Neural progenitor cell (in vitro differentiated cells): ENCODE measurements at regions not wholly inside any gene's neighbourhood (a gene's known extent, or its start where the extent isn't known, plus 50 kb on each side); places are given as distances from the start of the nearest gene placed in this dataset.

ENCODE experiments used
- DNase-seq: peaks from one replicate; pipeline ENCODE4 v3.0.0-alpha.2; 2016; ENCODE audit warnings: low spot score
- H2AFZ ChIP-seq: fragments of 200-600 bp; sonication (generic); replicated peaks from 2 replicates; pipeline ENCODE4 v1.6.1; 2016; ENCODE audit warnings: antibody characterized with exemption
- H3F3A ChIP-seq: fragments of 200-600 bp; sonication (generic); 2 replicates; pipeline ENCODE4 v1.6.1; 2016; ENCODE audit warnings: antibody characterized with exemption, low read depth
- H3K27ac ChIP-seq: fragments of 200-600 bp; sonication (generic); 2 replicates; pipeline ENCODE4 v1.5.1; 2016; ENCODE audit warnings: mild to moderate bottlenecking
- H3K27me3 ChIP-seq: fragments of 200-600 bp; sonication (generic); 2 replicates; pipeline ENCODE4 v1.6.1; 2016; ENCODE audit warnings: mild to moderate bottlenecking, moderate library complexity
- H3K36me3 ChIP-seq: fragments of 200-600 bp; sonication (generic); 2 replicates; pipeline ENCODE4 v1.5.1; 2016
- H3K4me1 ChIP-seq: fragments of 200-600 bp; sonication (generic); 2 replicates; pipeline ENCODE4 v1.6.1; 2016; ENCODE audit warnings: mixed run types
- H3K4me2 ChIP-seq: fragments of 200-600 bp; sonication (generic); 2 replicates; pipeline ENCODE4 v1.6.1; 2016
- H3K4me3 ChIP-seq: fragments of 200-600 bp; sonication (generic); 2 replicates; pipeline ENCODE4 v1.5.1; 2016
- H3K79me2 ChIP-seq: fragments of 200-600 bp; sonication (generic); 2 replicates; pipeline ENCODE4 v1.6.1; 2016; ENCODE audit warnings: low read depth
- H3K9ac ChIP-seq: fragments of 200-600 bp; sonication (generic); 2 replicates; pipeline ENCODE4 v1.6.1; 2016
- H3K9me3 ChIP-seq: fragments of 200-600 bp; sonication (generic); 2 replicates; pipeline ENCODE4 v1.5.1; 2016; ENCODE audit warnings: low read depth
- H4K20me1 ChIP-seq: fragments of 200-600 bp; sonication (generic); 2 replicates; pipeline ENCODE4 v1.6.1; 2016; ENCODE audit warnings: low read depth
- H3K27ac Mint-ChIP-seq: 3 replicates; pipeline ENCODE4 v1.8.0; 2021; ENCODE audit warnings: mixed read lengths
- H3K27me3 Mint-ChIP-seq: 2 replicates; pipeline ENCODE4 v1.8.0; 2022; ENCODE audit warnings: low read depth, mild to moderate bottlenecking, inconsistent platforms, moderate library complexity, mixed read lengths; ENCODE audit not compliant: insufficient read depth
- H3K36me3 Mint-ChIP-seq: 3 replicates; pipeline ENCODE4 v1.8.0; 2021; ENCODE audit warnings: mixed read lengths
- H3K4me1 Mint-ChIP-seq: 3 replicates; pipeline ENCODE4 v1.8.0; 2021; ENCODE audit warnings: mixed read lengths
- H3K4me3 Mint-ChIP-seq: 3 replicates; pipeline ENCODE4 v1.8.0; 2021; ENCODE audit warnings: mild to moderate bottlenecking, moderate library complexity, mixed read lengths
- H3K9me3 Mint-ChIP-seq: 3 replicates; pipeline ENCODE4 v1.8.0; 2020; ENCODE audit warnings: mixed read lengths
- CTCF ChIP-seq: fragments of 200-600 bp; sonication (generic); IDR thresholded peaks from 2 replicates; pipeline ENCODE4 v1.5.1; 2017; ENCODE audit warnings: antibody characterized with exemption, mild to moderate bottlenecking
- EZH2 ChIP-seq: fragments of 200-600 bp; sonication (generic); IDR thresholded peaks from 2 replicates; pipeline ENCODE4 v1.6.1; 2017; ENCODE audit warnings: antibody characterized with exemption, mild to moderate bottlenecking, moderate library complexity
- EZH2phosphoT487 ChIP-seq: fragments of 200-600 bp; sonication (generic); IDR thresholded peaks from 2 replicates; pipeline ENCODE4 v1.6.1; 2017; ENCODE audit warnings: antibody characterized with exemption

GRCh38 chr3:3232251-3232650, 52.8 kb upstream of the CRBN start:
- Histone ChIP-seq H3K27me3 (no peaks in the 10 kb centered on the region), H2AFZ (no peak overlapping the region), H3F3A (no peaks in the 10 kb centered on the region), H3K4me1 (no peaks in the 10 kb centered on the region), H3K79me2 (no peaks in the 10 kb centered on the region), H3K36me3 (no peaks in the 10 kb centered on the region), H4K20me1 (no peaks in the 10 kb centered on the region), H3K4me2 (no peak overlapping the region), H3K9me3 (peaks cover 5% of the 10 kb centered on the region), H3K27ac (no peak overlapping the region), H3K4me3 (no peak overlapping the region), H3K9ac (no peak overlapping the region)
- Mint-ChIP-seq H3K27me3 (peaks cover 1% of the 10 kb centered on the region), H3K9me3 (peaks cover 11% of the 10 kb centered on the region), H3K4me1 (no peaks in the 10 kb centered on the region), H3K36me3 (no peaks in the 10 kb centered on the region), H3K4me3 (no peak overlapping the region), H3K27ac (no peak overlapping the region)
- TF ChIP-seq EZH2 (no peak), CTCF (no peak), EZH2phosphoT487 (no peak)
- no peak for DNase-seq
